ENCODE measurements at regions not wholly inside any gene's neighbourhood (a gene's known extent, or its start where the extent isn't known, plus 50 kb on each side); places are given as distances from the start of the nearest gene placed in this dataset.

- Histone ChIP-seq H3K36me3 (no peaks in the 10 kb centered on the region), H3K27me3 (no peaks in the 10 kb centered on the region), H3K4me3 (no peak overlapping the region), H3K4me1 (no peaks in the 10 kb centered on the region), H3K9me3 (peaks cover 0 to 1% of the 10 kb centered on the region in 2 donors), H3K27ac (no peak overlapping the region)
- TF ChIP-seq CTCF (IDR thresholded peaks at IDR 0.05): no peak
- intact Hi-C loops (cut with DNase I): no loop called here
- ATAC-seq (no peak), DNase-seq (peak in 2 of 4 donors; percentile 35 to 42)
These were observed 122.2 kb upstream of the RCN1 start for GRCh38 chr11:31968461-31969358.

- no peak for TF ChIP-seq CTCF (IDR thresholded peaks at IDR 0.05)
- DNase-seq: no peak
- Histone ChIP-seq H3K36me3 (no peaks in the 10 kb centered on the region), H3K9me3 (peaks cover 0 to 1% of the 10 kb centered on the region in 2 donors), H3K4me3 (no peak overlapping the region), H3K27ac (no peak overlapping the region), H3K4me1 (no peaks in the 10 kb centered on the region), H3K27me3 (no peaks in the 10 kb centered on the region)
- ATAC-seq: no peak
- intact Hi-C loops (cut with DNase I): no loop called here
These were observed 123.3 kb upstream of the RCN1 start for GRCh38 chr11:31967404-31968130.

GRCh38 chr11:31966846-31967245, 124.0 kb upstream of the RCN1 start:
- Histone ChIP-seq H3K4me3 (no peak overlapping the region), H3K27me3 (no peaks in the 10 kb centered on the region), H3K36me3 (no peaks in the 10 kb centered on the region), H3K27ac (no peak overlapping the region), H3K9me3 (no peaks in the 10 kb centered on the region), H3K4me1 (no peaks in the 10 kb centered on the region)
- intact Hi-C loops (cut with DNase I): no loop called here
- DNase-seq: no peak
- ATAC-seq: no peak
- no peak for TF ChIP-seq CTCF (IDR thresholded peaks at IDR 0.05)

- H3K36me3 ChIP-seq: no peaks in the 10 kb centered on the region
- TF ChIP-seq CTCF (IDR thresholded peaks at IDR 0.05): no peak
- no peak overlapping the region for H3K27ac ChIP-seq
- DNase-seq (no peak), ATAC-seq (no peak)
- no peaks in the 10 kb centered on the region for H3K27me3 ChIP-seq
- no peak overlapping the region for H3K4me3 ChIP-seq
- intact Hi-C loops (cut with DNase I): no loop called here
- no peaks in the 10 kb centered on the region for H3K4me1 ChIP-seq
- H3K9me3 ChIP-seq: no peaks in the 10 kb centered on the region
These were observed 126.7 kb upstream of the RCN1 start for GRCh38 chr11:31964181-31964580.

GRCh38 chr11:31960126-31960525, 130.7 kb upstream of the RCN1 start:
- no peak overlapping the region for H3K27ac ChIP-seq
- H3K4me1 ChIP-seq: no peaks in the 10 kb centered on the region
- no peaks in the 10 kb centered on the region for H3K27me3 ChIP-seq
- H3K9me3 ChIP-seq: no peaks in the 10 kb centered on the region
- no peaks in the 10 kb centered on the region for H3K36me3 ChIP-seq
- ATAC-seq (no peak), DNase-seq (no peak)
- TF ChIP-seq CTCF (IDR thresholded peaks at IDR 0.05): no peak
- intact Hi-C loops (cut with DNase I): no loop called here
- H3K4me3 ChIP-seq: no peak overlapping the region
